B cell (primary cell): ENCODE measurements at regions not wholly inside any gene's neighbourhood (a gene's known extent, or its start where the extent isn't known, plus 50 kb on each side); places are given as distances from the start of the nearest gene placed in this dataset.

Experiments
- ATAC-seq: fragments of 200-7000 bp; cut with Tn5 transposase; one replicate; pipeline ENCODE4 v1.10.0; 2021; ENCODE audit warnings: low read depth, mild to moderate bottlenecking, moderate number of reproducible peaks, moderate library complexity
- CTCF ChIA-PET: fragments of 350-600 bp; sonication (Branson Sonifier 250); formaldehyde crosslinking; loops from one replicate; lab custom pipeline; 2021; ENCODE audit warnings: antibody characterized with exemption, inconsistent platforms; lab: Charles Lee
- POLR2A ChIA-PET: fragments of 350-600 bp; sonication (Branson Sonifier 250); formaldehyde crosslinking; loops from one replicate; lab custom pipeline; 2021; ENCODE audit warnings: antibody characterized with exemption; lab: Charles Lee
- DNase-seq: peaks from one replicate; pipeline ENCODE4 v3.0.0; 2013
- H2AFZ ChIP-seq: 2 replicates; pipeline ENCODE4 v1.6.1; 2012; ENCODE audit warnings: mild to moderate bottlenecking, low read depth, low read length; ENCODE audit not compliant: insufficient read depth, poor library complexity, severe bottlenecking
- H3K27ac ChIP-seq, 2 donors: 1 replicate in 1 of 2; 2 replicates in 1 of 2; pipeline ENCODE4 v1.5.1; 2012 to 2013; ENCODE audit warnings: low read length in 2 of 2, mild to moderate bottlenecking in 2 of 2, moderate library complexity in 1 of 2
- H3K27me3 ChIP-seq, 4 experiments: fragments of 200-600 bp in 1 of 4; sonication (generic) in 1 of 4; replicated peaks in 1 of 4; 1 replicate in 2 of 4; 2 replicates in 2 of 4; pipeline versions ENCODE4 v1.6.1 to v1.7.0; 2013 to 2016; ENCODE audit warnings: low read length in 3 of 4, mild to moderate bottlenecking in 2 of 4, mixed read lengths in 1 of 4, moderate library complexity in 1 of 4; ENCODE audit not compliant: insufficient read depth in 4 of 4, control insufficient read depth in 3 of 4; ENCODE audit errors: control extremely low read depth in 1 of 4
- H3K36me3 ChIP-seq, 2 experiments: replicated peaks in 1 of 2; 1 replicate in 1 of 2; 2 replicates in 1 of 2; pipeline versions ENCODE4 v1.6.1 to v1.7.1; 2013; ENCODE audit warnings: low read length in 1 of 2; ENCODE audit not compliant: insufficient read depth in 2 of 2, control insufficient read depth in 1 of 2; ENCODE audit errors: control extremely low read depth in 1 of 2, extremely low read depth in 1 of 2
- H3K4me1 ChIP-seq, 2 donors: fragments of 200-600 bp in 1 of 2; sonication (generic) in 1 of 2; 1 replicate in 1 of 2; 2 replicates in 1 of 2; pipeline versions ENCODE4 v1.5.1 to v1.6.1; 2013 to 2017; ENCODE audit warnings: low read length in 2 of 2; ENCODE audit not compliant: control insufficient read depth in 2 of 2, insufficient read depth in 2 of 2
- H3K4me2 ChIP-seq: replicated peaks from 2 replicates; pipeline ENCODE3; 2012; ENCODE audit warnings: mild to moderate bottlenecking, low read depth, low read length; ENCODE audit not compliant: poor library complexity, severe bottlenecking
- H3K4me3 ChIP-seq, 5 experiments: fragments of 200-600 bp in 1 of 5; sonication (generic) in 1 of 5; 1 replicate in 3 of 5; 2 replicates in 2 of 5; pipeline versions ENCODE4 v1.5.1 to v1.7.0; 2011 to 2016; ENCODE audit warnings: low read length in 4 of 5, mild to moderate bottlenecking in 4 of 5, low read depth in 2 of 5, control low read depth in 1 of 5, moderate library complexity in 1 of 5; ENCODE audit not compliant: insufficient read depth in 1 of 5; ENCODE audit errors: control extremely low read depth in 1 of 5, extremely low read depth in 1 of 5
- H3K79me2 ChIP-seq: fragments of 200-600 bp; sonication (generic); one replicate; pipeline ENCODE4 v1.6.0; 2016; ENCODE audit warnings: low read length; ENCODE audit not compliant: control insufficient read depth, insufficient read depth
- H3K9ac ChIP-seq: fragments of 200-600 bp; sonication (generic); 2 replicates; pipeline ENCODE4 v1.6.1; 2017; ENCODE audit warnings: mild to moderate bottlenecking, low read length, moderate library complexity
- H3K9me3 ChIP-seq, 3 donors: one replicate each; pipeline versions ENCODE4 v1.6.1 to v1.7.1; 2013; ENCODE audit warnings: low read length in 2 of 3; ENCODE audit not compliant: control insufficient read depth in 2 of 3, insufficient read depth in 1 of 3; ENCODE audit errors: control extremely low read depth in 1 of 3
- H4K20me1 ChIP-seq: 2 replicates; pipeline ENCODE4 v1.6.0; 2012; ENCODE audit warnings: mild to moderate bottlenecking, low read length; ENCODE audit not compliant: insufficient read depth, control insufficient read depth, poor library complexity, severe bottlenecking
- H3K27ac Mint-ChIP-seq: one replicate; pipeline ENCODE4 v1.8.0; 2021; ENCODE audit warnings: mixed read lengths
- H3K27me3 Mint-ChIP-seq: one replicate; pipeline ENCODE4 v1.8.0; 2021; ENCODE audit warnings: mixed read lengths
- H3K4me1 Mint-ChIP-seq: one replicate; pipeline ENCODE4 v1.8.0; 2021; ENCODE audit warnings: mixed read lengths
- H3K4me3 Mint-ChIP-seq: one replicate; pipeline ENCODE4 v1.8.0; 2021; ENCODE audit warnings: mixed read lengths
- H3K9me3 Mint-ChIP-seq: one replicate; pipeline ENCODE4 v1.8.0; 2022; ENCODE audit warnings: mixed read lengths; ENCODE audit not compliant: insufficient read depth
- CTCF ChIP-seq: fragments of 200-600 bp; IDR thresholded peaks from one replicate; pipeline ENCODE4 v1.8.0; 2022; ENCODE audit warnings: antibody characterized with exemption, mild to moderate bottlenecking
- EZH2 ChIP-seq: IDR thresholded peaks from 2 replicates; pipeline ENCODE4 v1.6.1; 2012; ENCODE audit warnings: borderline replicate concordance, low read depth, mild to moderate bottlenecking, moderate library complexity, low read length; ENCODE audit not compliant: insufficient read depth, poor library complexity, severe bottlenecking
- whole genome bisulfite sequencing: methylation state at CpG from one replicate; pipeline ENCODE4 v1.1.5; 2013; ENCODE audit warnings: missing lambda C conversion rate; ENCODE audit not compliant: insufficient coverage; 5-methylcytosine and 5-hydroxymethylcytosine counted together
- intact Hi-C: fragments of 100-400 bp; cut with micrococcal nuclease; formaldehyde crosslinking; loops from one replicate; pipeline ENCODE4 v1.10.0; 2022

- H3K4me3 ChIP-seq = no peak overlapping the region
- H3K4me2 ChIP-seq = no peak overlapping the region
- H3K27ac ChIP-seq = no peak overlapping the region
- H3K79me2 ChIP-seq = no peaks in the 10 kb centered on the region
- no peak overlapping the region for H2AFZ ChIP-seq
- H3K9ac ChIP-seq = no peak overlapping the region
- no peak for TF ChIP-seq CTCF
- TF ChIP-seq EZH2 = no peak
- no peak for DNase-seq
- ChIA-PET CTCF (no interaction called here), POLR2A (no interaction called here)
- no CpG with 5 or more reads among the region's 1 CpG for WGBS
- peaks cover 9% of the 10 kb centered on the region for H3K9me3 Mint-ChIP-seq
- intact Hi-C loops = no loop called here
- H3K9me3 ChIP-seq = no peaks in the 10 kb centered on the region
- H4K20me1 ChIP-seq = no peaks in the 10 kb centered on the region
- no peak for ATAC-seq
- no peak overlapping the region for H3K4me3 Mint-ChIP-seq
- no peaks in the 10 kb centered on the region for H3K27me3 ChIP-seq
- H3K27me3 Mint-ChIP-seq = no peaks in the 10 kb centered on the region
- H3K4me1 Mint-ChIP-seq = no peaks in the 10 kb centered on the region
- H3K27ac Mint-ChIP-seq = no peak overlapping the region
- no peaks in the 10 kb centered on the region for H3K4me1 ChIP-seq
- no peaks in the 10 kb centered on the region for H3K36me3 ChIP-seq
Measured at GRCh38 chr11:41963406-41963805, 504.0 kb upstream of the LRRC4C start.

- Histone ChIP-seq H2AFZ (no peak overlapping the region), H3K27ac (no peak overlapping the region), H3K4me1 (no peaks in the 10 kb centered on the region), H3K4me2 (no peak overlapping the region), H3K9me3 (peaks cover 0 to 1% (median 0%) of the 10 kb centered on the region in 3 donors), H3K36me3 (no peaks in the 10 kb centered on the region), H3K9ac (no peak overlapping the region), H3K79me2 (no peaks in the 10 kb centered on the region), H4K20me1 (no peaks in the 10 kb centered on the region), H3K4me3 (no peak overlapping the region), H3K27me3 (no peaks in the 10 kb centered on the region)
- Mint-ChIP-seq H3K4me3 (no peak overlapping the region), H3K9me3 (peaks cover 9% of the 10 kb centered on the region), H3K4me1 (no peaks in the 10 kb centered on the region), H3K27me3 (no peaks in the 10 kb centered on the region), H3K27ac (no peak overlapping the region)
- ATAC-seq = no peak
- intact Hi-C loops = no loop called here
- no peak for DNase-seq
- no CpG with 5 or more reads among the region's 1 CpG for WGBS
- TF ChIP-seq EZH2 (no peak), CTCF (no peak)
- ChIA-PET CTCF (no interaction called here), POLR2A (no interaction called here)
Measured at GRCh38 chr11:41970681-41971080, 511.2 kb upstream of the LRRC4C start.
